ENCODE measurements at regions not wholly inside any gene's neighbourhood (a gene's known extent, or its start where the extent isn't known, plus 50 kb on each side); places are given as distances from the start of the nearest gene placed in this dataset.

GRCh38 chr15:47360305-47360704 is 357.0 kb upstream of the SEMA6D start:
- POLR2A ChIA-PET: no interaction called here
- Mint-ChIP-seq H3K27ac (no peak overlapping the region), H3K4me1 (no peaks in the 10 kb centered on the region), H3K4me3 (no peak overlapping the region), H3K9me3 (peaks cover 0 to 3% (median 0%) of the 10 kb centered on the region in 9 donors), H3K27me3 (peaks cover 0 to 7% (median 0%) of the 10 kb centered on the region in 5 donors), H3K36me3 (no peaks in the 10 kb centered on the region)
- ATAC-seq (no peak), DNase-seq (no peak)

GRCh38 chr15:47362118-47362905 is 355.0 kb upstream of the SEMA6D start:
- Mint-ChIP-seq H3K27ac (no peak overlapping the region), H3K4me1 (no peaks in the 10 kb centered on the region), H3K4me3 (no peak overlapping the region), H3K9me3 (peaks cover 0 to 7% (median 0%) of the 10 kb centered on the region in 9 donors), H3K27me3 (peaks cover 0 to 2% (median 0%) of the 10 kb centered on the region in 5 donors), H3K36me3 (no peaks in the 10 kb centered on the region)
- ATAC-seq (no peak), DNase-seq (no peak)
- POLR2A ChIA-PET: no interaction called here

GRCh38 chr15:47363653-47364052 is 353.7 kb upstream of the SEMA6D start:
- Mint-ChIP-seq H3K4me3 (no peak overlapping the region), H3K27ac (no peak overlapping the region), H3K9me3 (peaks cover 0 to 7% (median 2%) of the 10 kb centered on the region in 9 donors), H3K36me3 (no peaks in the 10 kb centered on the region), H3K4me1 (no peaks in the 10 kb centered on the region), H3K27me3 (peaks cover 0 to 4% (median 2%) of the 10 kb centered on the region in 5 donors)
- POLR2A ChIA-PET: no interaction called here
- no peak for DNase-seq
- ATAC-seq: no peak

- Mint-ChIP-seq H3K9me3 (peaks cover 0 to 6% (median 2%) of the 10 kb centered on the region in 9 donors), H3K27me3 (peaks cover 0 to 8% (median 2%) of the 10 kb centered on the region in 5 donors), H3K27ac (no peak overlapping the region), H3K4me1 (no peaks in the 10 kb centered on the region), H3K4me3 (no peak overlapping the region), H3K36me3 (no peaks in the 10 kb centered on the region)
- POLR2A ChIA-PET: no interaction called here
- DNase-seq (no peak), ATAC-seq (no peak)
Observed at GRCh38 chr15:47364230-47365141, 352.8 kb upstream of the SEMA6D start.

- Mint-ChIP-seq H3K4me1 (no peaks in the 10 kb centered on the region), H3K4me3 (no peak overlapping the region), H3K27ac (no peak overlapping the region), H3K9me3 (peaks cover 0 to 4% (median 0%) of the 10 kb centered on the region in 9 donors), H3K36me3 (no peaks in the 10 kb centered on the region), H3K27me3 (peaks cover 0 to 8% (median 0%) of the 10 kb centered on the region in 5 donors)
- no peak for DNase-seq
- no peak for ATAC-seq
- POLR2A ChIA-PET: no interaction called here
Observed at GRCh38 chr15:47366884-47367283, 350.4 kb upstream of the SEMA6D start.

- ATAC-seq: no peak
- POLR2A ChIA-PET: no interaction called here
- no peak for DNase-seq
- H3K9me3 Mint-ChIP-seq: peaks cover 0 to 4% (median 0%) of the 10 kb centered on the region in 9 donors
- H3K27ac Mint-ChIP-seq: no peak overlapping the region
- H3K4me1 Mint-ChIP-seq: no peaks in the 10 kb centered on the region
- H3K27me3 Mint-ChIP-seq: peaks cover 0 to 8% (median 0%) of the 10 kb centered on the region in 5 donors
- H3K36me3 Mint-ChIP-seq: no peaks in the 10 kb centered on the region
- no peak overlapping the region for H3K4me3 Mint-ChIP-seq
Observed at GRCh38 chr15:47367726-47368390, 349.4 kb upstream of the SEMA6D start.

GRCh38 chr15:47371939-47372338 is 345.4 kb upstream of the SEMA6D start:
- POLR2A ChIA-PET: no interaction called here
- peaks cover 0 to 10% (median 0%) of the 10 kb centered on the region in 9 donors for H3K9me3 Mint-ChIP-seq
- peaks cover 0 to 8% (median 2%) of the 10 kb centered on the region in 5 donors for H3K27me3 Mint-ChIP-seq
- no peak overlapping the region for H3K27ac Mint-ChIP-seq
- no peak for DNase-seq
- no peaks in the 10 kb centered on the region for H3K4me1 Mint-ChIP-seq
- no peaks in the 10 kb centered on the region for H3K36me3 Mint-ChIP-seq
- H3K4me3 Mint-ChIP-seq: no peak overlapping the region
- ATAC-seq: no peak

GRCh38 chr15:47374222-47374621 is 343.1 kb upstream of the SEMA6D start:
- DNase-seq (no peak), ATAC-seq (no peak)
- peaks cover 0 to 5% (median 0%) of the 10 kb centered on the region in 5 donors for H3K27me3 Mint-ChIP-seq
- H3K9me3 Mint-ChIP-seq: peaks cover 0 to 10% (median 0%) of the 10 kb centered on the region in 9 donors
- no peak overlapping the region for H3K27ac Mint-ChIP-seq
- H3K36me3 Mint-ChIP-seq: no peaks in the 10 kb centered on the region
- POLR2A ChIA-PET: no interaction called here
- H3K4me1 Mint-ChIP-seq: no peaks in the 10 kb centered on the region
- H3K4me3 Mint-ChIP-seq: no peak overlapping the region

- Mint-ChIP-seq H3K4me1 (no peaks in the 10 kb centered on the region), H3K36me3 (no peaks in the 10 kb centered on the region), H3K27ac (no peak overlapping the region), H3K27me3 (peaks cover 0 to 5% (median 2%) of the 10 kb centered on the region in 5 donors), H3K4me3 (no peak overlapping the region), H3K9me3 (peaks cover 0 to 10% (median 0%) of the 10 kb centered on the region in 9 donors)
- ATAC-seq (no peak), DNase-seq (no peak)
- POLR2A ChIA-PET: no interaction called here
Observed at GRCh38 chr15:47376190-47376589, 341.1 kb upstream of the SEMA6D start.

GRCh38 chr15:47377465-47377864 is 339.8 kb upstream of the SEMA6D start:
- Mint-ChIP-seq H3K4me1 (no peaks in the 10 kb centered on the region), H3K36me3 (no peaks in the 10 kb centered on the region), H3K27ac (no peak overlapping the region), H3K4me3 (no peak overlapping the region), H3K27me3 (peaks cover 0 to 5% (median 2%) of the 10 kb centered on the region in 5 donors), H3K9me3 (peaks cover 0 to 10% (median 0%) of the 10 kb centered on the region in 9 donors)
- ATAC-seq: no peak
- POLR2A ChIA-PET: no interaction called here
- no peak for DNase-seq

- Mint-ChIP-seq H3K36me3 (no peaks in the 10 kb centered on the region), H3K27ac (no peak overlapping the region), H3K9me3 (peaks cover 0 to 10% (median 0%) of the 10 kb centered on the region in 9 donors), H3K4me1 (no peaks in the 10 kb centered on the region), H3K4me3 (no peak overlapping the region), H3K27me3 (peaks cover 0 to 5% (median 2%) of the 10 kb centered on the region in 5 donors)
- DNase-seq: no peak
- POLR2A ChIA-PET: no interaction called here
- no peak for ATAC-seq
Observed at GRCh38 chr15:47378527-47378926, 338.8 kb upstream of the SEMA6D start.

GRCh38 chr15:47383102-47383501 is 334.2 kb upstream of the SEMA6D start:
- Mint-ChIP-seq H3K27ac (no peak overlapping the region), H3K4me1 (no peaks in the 10 kb centered on the region)
- POLR2A ChIA-PET: no interaction called here

More at GRCh38 chr15:47383102-47383501, 334.2 kb upstream of the SEMA6D start:
- H3K4me3 Mint-ChIP-seq: no peak overlapping the region
- DNase-seq (no peak), ATAC-seq (no peak)
- H3K36me3 Mint-ChIP-seq: no peaks in the 10 kb centered on the region
- H3K9me3 Mint-ChIP-seq: peaks cover 0 to 3% (median 0%) of the 10 kb centered on the region in 9 donors
- peaks cover 0 to 3% (median 0%) of the 10 kb centered on the region in 5 donors for H3K27me3 Mint-ChIP-seq

All from naive thymus-derived CD8-positive, alpha-beta T cell (primary cell).